NCI-H1694 treated with DMSO at 0.1 percent for 48 hours (cell line): ENCODE measurements at regions not wholly inside any gene's neighbourhood (a gene's known extent, or its start where the extent isn't known, plus 50 kb on each side); places are given as distances from the start of the nearest gene placed in this dataset.

Experiments used
- DNase-seq: peaks from one replicate; lab custom pipeline; 2025; lab: John Stamatoyannopoulos, UW

- no peak for DNase-seq
These were observed 249.2 kb downstream of the CDC5L start for GRCh38 chr6:44636561-44637248.

DNA sequence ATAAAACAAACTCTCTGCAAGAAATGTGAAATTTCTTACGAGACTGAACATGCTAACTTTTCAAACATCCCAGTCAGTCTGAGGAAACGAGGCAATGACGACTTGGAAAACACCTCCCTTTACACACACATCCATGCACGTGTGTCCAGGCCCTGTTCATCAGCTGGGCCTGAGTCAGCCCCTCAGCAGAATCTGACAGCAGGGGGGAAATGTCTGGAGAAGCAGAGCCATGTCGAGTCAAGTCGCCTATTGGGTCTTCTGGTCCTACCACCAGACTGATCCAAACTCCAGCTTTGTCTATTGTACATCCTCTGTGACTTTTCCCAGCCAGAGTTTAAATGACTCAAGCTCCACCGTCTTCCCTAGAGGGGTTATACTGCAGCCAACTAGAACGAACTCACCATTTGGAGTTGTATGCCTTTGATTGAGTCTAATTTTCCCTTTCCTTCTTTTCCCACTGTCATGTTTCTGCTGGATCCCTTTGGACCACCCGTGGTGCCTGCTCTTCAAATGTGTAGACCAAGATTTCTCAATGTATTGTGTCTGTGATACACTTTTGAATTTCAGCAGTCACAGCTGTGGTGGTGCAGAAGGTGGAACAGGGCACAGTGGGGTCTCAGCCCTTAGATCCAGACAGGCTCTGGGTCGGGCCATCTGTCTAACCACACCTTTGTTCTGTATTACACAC lies 254.0 kb downstream of the CDC5L start:
- DNase-seq, result no peak

DNA sequence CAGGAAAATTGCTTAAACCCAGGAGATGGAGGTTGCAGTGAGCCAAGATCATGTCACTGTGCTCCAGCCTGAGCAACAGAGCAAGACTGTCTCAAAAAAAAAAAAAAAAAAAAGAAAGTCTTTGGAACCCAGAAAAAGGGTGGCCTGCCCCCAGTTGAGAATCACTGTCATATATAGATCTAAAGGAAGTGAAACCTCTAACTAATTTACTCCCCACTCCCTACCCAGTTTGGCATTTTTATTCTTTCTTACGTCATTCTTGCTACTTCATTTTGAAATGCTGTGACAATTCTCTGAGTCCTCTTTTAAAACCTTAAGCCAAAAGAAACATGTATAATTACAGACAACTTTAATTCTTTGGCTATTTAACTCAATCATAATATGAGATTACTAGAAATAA lies 254.8 kb downstream of the CDC5L start:
- no peak for DNase-seq

GRCh38 chr6:44642870-44643522 lies 255.5 kb downstream of the CDC5L start:
- DNase-seq, result no peak

GRCh38 chr6:44645276-44645675 lies 257.8 kb downstream of the CDC5L start:
- DNase-seq, result no peak

DNA sequence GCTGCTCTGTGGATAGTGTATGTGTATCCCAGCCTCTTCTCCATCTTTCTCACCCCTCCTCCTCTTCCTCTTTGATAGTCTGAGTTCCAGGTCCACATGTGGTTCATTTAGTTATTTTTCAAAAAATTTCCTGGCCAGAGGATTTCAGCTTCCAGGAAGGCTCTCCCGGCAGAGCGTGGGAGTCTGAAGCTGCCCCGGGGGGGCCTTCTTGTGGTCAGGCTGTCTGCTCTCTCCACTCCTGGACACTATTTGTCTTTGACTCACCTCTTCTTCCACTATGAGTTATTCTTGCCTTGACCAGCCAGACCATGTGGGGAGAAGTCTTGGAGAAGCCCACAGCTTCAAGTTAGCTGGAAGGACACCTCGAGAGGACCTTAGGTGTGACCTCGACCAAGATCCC lies 258.8 kb downstream of the CDC5L start:
- DNase-seq, result no peak

- DNase-seq, result no peak
These were observed 262.0 kb downstream of the CDC5L start for GRCh38 chr6:44649365-44650025.

DNA sequence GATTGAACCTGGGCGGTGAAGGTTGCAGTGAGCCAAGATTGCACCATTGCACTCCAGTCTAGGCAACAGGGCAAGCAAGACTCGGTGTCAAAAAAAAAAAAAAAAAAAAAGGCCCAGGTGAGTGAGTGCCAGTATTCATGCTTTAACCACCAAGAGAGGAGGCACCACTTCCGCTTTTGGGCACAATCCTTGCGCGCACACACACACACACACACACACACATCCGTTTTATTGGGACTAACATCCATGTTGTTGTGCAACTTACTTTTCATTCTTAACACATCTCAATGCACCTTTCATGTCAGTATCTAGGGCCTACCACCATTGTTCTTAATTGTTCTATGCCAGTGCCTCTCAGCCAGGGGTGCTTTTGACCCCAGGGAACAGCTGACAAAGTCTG lies 263.0 kb downstream of the CDC5L start:
- DNase-seq, result no peak

- DNase-seq, result no peak
These were observed 263.4 kb downstream of the CDC5L start for GRCh38 chr6:44650947-44651346.

DNA sequence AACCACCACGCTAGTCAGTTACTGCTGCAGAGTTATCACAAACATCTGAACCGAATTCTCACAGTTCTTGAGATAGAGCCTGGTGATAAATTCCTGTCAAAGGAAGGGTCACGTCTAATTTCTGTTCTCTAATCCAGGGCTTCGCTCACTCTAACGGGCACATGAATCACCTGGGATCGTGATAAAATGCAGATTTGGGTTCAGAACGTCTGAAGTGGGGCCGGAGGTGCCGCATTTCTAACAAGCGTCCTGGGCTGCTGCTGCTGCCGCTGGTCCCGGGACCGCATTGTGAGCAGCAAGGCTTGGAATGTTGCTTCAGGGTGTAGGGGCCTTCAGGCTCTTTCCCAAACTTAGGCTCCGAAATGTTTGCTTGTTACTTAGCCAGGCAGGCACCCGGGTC lies 264.1 kb downstream of the CDC5L start:
- DNase-seq, result no peak

DNA sequence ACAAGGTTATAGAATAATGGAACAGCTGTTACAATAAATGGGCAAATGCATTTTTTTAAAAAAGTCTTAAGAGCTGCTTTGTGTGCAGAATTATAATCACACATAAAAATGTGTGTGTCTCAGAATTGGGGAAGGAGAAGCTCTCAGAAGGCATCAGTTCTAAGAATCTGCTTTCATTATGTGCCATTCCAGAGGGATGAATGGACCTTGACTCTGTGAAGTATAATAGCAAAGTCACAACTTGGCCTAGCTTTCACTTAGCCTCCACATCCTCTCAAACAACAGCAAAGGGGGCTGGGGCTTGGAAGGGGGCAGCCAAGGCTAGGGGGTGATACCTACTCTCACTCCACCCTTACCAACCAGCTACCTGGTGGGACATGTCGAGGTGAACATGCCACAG lies 265.0 kb downstream of the CDC5L start:
- no peak for DNase-seq

GRCh38 chr6:44653091-44653490 lies 265.6 kb downstream of the CDC5L start:
- DNase-seq, result no peak

DNA sequence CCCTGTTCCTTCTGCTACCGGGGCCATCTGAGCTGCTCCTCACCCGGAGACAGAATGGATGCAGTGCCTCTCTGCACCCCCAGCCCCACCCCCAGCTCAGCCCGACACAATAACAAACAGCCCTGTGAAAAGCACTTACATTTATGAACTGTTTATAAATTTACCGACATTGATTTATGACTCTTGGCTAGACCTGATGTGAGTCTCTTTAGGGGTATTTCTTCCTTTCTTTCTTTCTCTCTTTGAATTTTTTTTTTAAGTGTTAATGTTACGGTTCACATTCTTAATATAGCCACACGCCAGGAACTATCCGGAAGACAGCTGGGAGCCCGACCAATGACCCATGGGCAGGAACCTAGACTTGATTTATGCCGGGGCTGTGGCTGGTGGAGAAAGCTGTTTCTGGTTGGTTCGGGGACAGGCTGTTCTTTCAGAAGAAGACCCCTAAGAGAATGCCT lies 266.3 kb downstream of the CDC5L start:
- no peak for DNase-seq

GRCh38 chr6:44655412-44656342 lies 268.2 kb downstream of the CDC5L start:
- DNase-seq, result peak; percentile 19

- no peak for DNase-seq
These were observed 269.2 kb downstream of the CDC5L start for GRCh38 chr6:44656691-44657090.

GRCh38 chr6:44657206-44657819 lies 269.8 kb downstream of the CDC5L start:
- DNase-seq, result no peak

- no peak for DNase-seq
These were observed 271.1 kb downstream of the CDC5L start for GRCh38 chr6:44658571-44658970.

- no peak for DNase-seq
These were observed 272.2 kb downstream of the CDC5L start for GRCh38 chr6:44659726-44660125.

GRCh38 chr6:44660561-44661220 lies 273.2 kb downstream of the CDC5L start:
- no peak for DNase-seq

DNA sequence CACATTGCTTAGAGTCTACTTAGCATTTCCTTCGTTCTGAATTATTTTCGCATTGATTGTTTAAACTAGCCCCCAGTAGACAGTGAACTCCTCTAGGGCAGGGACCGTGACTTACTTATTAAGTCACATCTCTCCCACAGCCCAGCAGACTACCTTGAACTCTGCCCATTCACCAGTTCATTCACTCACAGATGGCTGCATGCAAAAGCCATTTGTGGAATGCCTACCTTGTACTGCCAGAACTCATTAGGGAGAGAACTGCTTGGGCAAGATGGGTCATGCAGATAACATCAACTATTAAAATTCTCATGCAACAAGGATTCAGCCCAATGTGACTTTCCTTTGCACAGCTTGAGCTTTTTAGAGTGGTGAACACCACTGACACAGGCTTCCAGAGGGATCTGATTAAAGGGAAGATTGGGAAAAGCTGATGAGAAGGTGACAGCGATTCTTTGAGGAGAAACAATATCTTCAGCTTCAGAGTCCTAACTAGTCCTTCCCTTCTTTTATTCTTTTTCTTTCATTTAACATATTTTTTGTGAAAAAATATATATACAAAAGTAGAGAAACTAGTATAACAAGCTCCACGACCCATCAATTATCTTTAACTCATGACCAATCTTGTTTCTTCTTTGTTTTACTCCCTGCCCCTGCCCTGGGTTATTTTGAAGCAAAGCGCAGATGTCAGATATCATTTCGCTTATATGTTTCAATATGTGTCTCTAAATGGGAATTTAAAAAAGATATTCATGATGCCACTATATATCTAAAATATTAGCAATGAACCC lies 273.9 kb downstream of the CDC5L start:
- no peak for DNase-seq
